ENCODE measurements at regions not wholly inside any gene's neighbourhood (a gene's known extent, or its start where the extent isn't known, plus 50 kb on each side); places are given as distances from the start of the nearest gene placed in this dataset.
A peak's percentile ranks its signal among the peaks of the same experiment; 100 is the strongest.

DNA sequence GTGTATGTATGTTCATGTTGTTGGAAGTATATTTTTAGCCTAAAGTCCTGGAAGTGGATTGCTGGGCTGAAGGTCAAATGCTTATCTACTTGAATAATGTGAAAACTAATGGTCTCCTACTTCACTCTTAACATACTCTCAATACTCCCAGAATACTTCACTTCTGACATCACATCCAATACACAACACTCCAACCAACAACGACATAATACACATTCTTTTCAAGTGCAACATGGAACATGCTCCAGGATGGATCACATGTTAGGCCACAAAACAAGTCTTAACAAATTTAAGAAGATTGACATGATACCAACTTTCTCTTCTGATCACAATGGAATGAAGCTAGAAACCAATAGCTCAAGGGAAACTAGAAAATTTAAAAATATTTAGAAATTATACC is 126.9 kb upstream of the ADCY1 start:
- H2AFZ ChIP-seq = no peak overlapping the region
- no peaks in the 10 kb centered on the region for H4K20me1 ChIP-seq (ENCODE audit: insufficient read depth, poor library complexity, severe bottlenecking)

DNA sequence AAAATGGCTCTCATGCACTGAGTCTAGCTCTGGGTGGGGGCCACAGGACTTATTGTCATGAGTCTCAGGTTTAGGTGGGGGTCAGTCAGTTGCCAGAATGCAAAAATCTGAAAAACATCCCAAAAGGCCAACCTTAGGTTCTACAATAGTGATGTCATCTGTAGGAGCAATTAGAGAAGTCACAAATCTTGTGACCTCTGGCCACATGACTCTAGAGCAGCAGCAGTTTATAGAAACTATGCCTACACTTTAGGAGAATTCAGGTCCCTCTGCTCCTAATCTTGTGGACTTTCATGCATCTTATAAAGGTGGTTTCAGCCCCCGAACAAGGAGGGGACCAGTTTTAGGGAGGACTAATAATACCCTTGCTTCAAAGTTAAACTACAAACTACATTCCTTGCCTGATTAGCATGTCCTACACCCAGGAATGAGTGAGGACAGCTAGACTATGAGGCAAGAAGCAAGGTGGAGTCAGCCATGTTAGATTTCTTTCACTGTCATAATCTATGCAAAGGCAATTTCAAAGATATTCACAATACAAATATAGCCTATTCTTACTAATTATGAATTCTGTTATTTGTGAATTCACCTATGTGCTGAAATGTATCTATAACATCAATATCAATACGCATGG is 123.5 kb upstream of the ADCY1 start:
- Histone ChIP-seq H3K79me2 (no peaks in the 10 kb centered on the region), H2AFZ (no peak overlapping the region), H3K36me3 (replicated peaks; ENCODE audit: insufficient read depth, low read depth) (no peaks in the 10 kb centered on the region), H4K20me1 (ENCODE audit: insufficient read depth, poor library complexity, severe bottlenecking) (no peaks in the 10 kb centered on the region), H3K9me3 (ENCODE audit: low read depth) (no peaks in the 10 kb centered on the region), H3K27ac (peak overlapping the region; percentile 20), H3K4me1 (ENCODE audit: insufficient read depth) (peaks cover 6% of the 10 kb centered on the region), H3K9me2 (replicated peaks; ENCODE audit: insufficient read depth) (no peaks in the 10 kb centered on the region), H3K4me3 (no peak overlapping the region), H3K4me2 (no peak overlapping the region), H3K27me3 (no peaks in the 10 kb centered on the region)
- 100% methylated on average over 2 of the region's 2 CpGs for WGBS (ENCODE audit: low lambda C conversion rate, missing lambda C conversion rate)
- TF ChIP-seq, protein P1, sequence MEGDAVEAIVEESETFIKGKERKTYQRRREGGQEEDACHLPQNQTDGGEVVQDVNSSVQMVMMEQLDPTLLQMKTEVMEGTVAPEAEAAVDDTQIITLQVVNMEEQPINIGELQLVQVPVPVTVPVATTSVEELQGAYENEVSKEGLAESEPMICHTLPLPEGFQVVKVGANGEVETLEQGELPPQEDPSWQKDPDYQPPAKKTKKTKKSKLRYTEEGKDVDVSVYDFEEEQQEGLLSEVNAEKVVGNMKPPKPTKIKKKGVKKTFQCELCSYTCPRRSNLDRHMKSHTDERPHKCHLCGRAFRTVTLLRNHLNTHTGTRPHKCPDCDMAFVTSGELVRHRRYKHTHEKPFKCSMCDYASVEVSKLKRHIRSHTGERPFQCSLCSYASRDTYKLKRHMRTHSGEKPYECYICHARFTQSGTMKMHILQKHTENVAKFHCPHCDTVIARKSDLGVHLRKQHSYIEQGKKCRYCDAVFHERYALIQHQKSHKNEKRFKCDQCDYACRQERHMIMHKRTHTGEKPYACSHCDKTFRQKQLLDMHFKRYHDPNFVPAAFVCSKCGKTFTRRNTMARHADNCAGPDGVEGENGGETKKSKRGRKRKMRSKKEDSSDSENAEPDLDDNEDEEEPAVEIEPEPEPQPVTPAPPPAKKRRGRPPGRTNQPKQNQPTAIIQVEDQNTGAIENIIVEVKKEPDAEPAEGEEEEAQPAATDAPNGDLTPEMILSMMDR (IDR thresholded peaks at IDR 0.05; ENCODE audit: poor library complexity) = no peak
- TF ChIP-seq EZH2phosphoT487 (IDR thresholded peaks at IDR 0.05; ENCODE audit: low read depth, severe bottlenecking, unreplicated experiment) (no peak), EZH2 (IDR thresholded peaks at IDR 0.05; ENCODE audit: borderline replicate concordance) (no peak)
- no peak for DNase-seq (ENCODE audit: low spot score)

More for the DNA sequence above, 126.9 kb upstream of the ADCY1 start:
- Histone ChIP-seq H3K27ac (no peak overlapping the region), H3K27me3 (no peaks in the 10 kb centered on the region), H3K9me3 (ENCODE audit: low read depth) (no peaks in the 10 kb centered on the region), H3K9me2 (replicated peaks; ENCODE audit: insufficient read depth) (no peaks in the 10 kb centered on the region), H3K4me1 (ENCODE audit: insufficient read depth) (no peaks in the 10 kb centered on the region), H3K4me3 (no peak overlapping the region), H3K36me3 (replicated peaks; ENCODE audit: insufficient read depth, low read depth) (no peaks in the 10 kb centered on the region), H3K79me2 (no peaks in the 10 kb centered on the region), H3K4me2 (no peak overlapping the region)
- DNase-seq (ENCODE audit: low spot score) = no peak
- 53% methylated on average over 1 of the region's 1 CpG for WGBS (ENCODE audit: low lambda C conversion rate, missing lambda C conversion rate)
- TF ChIP-seq, protein P1 (IDR thresholded peaks at IDR 0.05; ENCODE audit: poor library complexity) = no peak
- TF ChIP-seq EZH2 (IDR thresholded peaks at IDR 0.05; ENCODE audit: borderline replicate concordance) = no peak
- no peak for TF ChIP-seq EZH2phosphoT487 (IDR thresholded peaks at IDR 0.05; ENCODE audit: low read depth, severe bottlenecking, unreplicated experiment)

DNA sequence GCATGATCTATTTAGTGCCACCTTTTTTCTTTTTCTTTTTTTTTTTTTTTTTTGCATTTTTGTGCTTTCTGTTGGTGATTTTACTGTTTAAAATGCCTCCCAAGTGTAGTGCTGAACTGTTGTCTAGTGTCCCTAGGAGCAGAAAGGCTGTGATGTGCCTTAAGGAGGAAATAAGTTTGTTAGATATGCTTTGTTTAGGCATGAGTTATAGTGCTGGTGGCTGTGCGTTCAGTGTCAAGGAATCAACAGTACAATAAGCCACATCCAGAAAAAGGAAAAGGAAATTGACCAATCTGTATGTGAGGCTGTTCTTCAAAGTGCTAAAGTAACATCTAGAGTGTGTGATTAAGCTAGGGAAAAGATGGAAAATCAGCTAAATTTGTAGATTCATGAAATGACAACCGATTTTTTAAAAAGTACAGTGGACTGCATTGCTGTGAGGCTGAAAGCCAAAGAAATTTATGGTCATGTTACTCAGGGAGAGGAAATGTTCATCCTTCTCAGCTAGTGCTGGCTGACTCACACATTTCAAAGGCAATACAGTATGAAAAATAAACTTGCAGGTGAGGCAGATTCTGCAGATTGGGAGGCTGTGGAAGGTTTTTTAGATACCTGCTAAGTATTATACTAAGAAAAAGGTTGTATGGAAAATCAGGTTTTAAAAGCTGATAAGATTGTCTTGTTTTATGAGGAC is 122.7 kb upstream of the ADCY1 start:
- Histone ChIP-seq H3K79me2 (no peaks in the 10 kb centered on the region), H3K36me3 (replicated peaks; ENCODE audit: insufficient read depth, low read depth) (no peaks in the 10 kb centered on the region), H3K4me2 (no peak overlapping the region), H4K20me1 (ENCODE audit: insufficient read depth, poor library complexity, severe bottlenecking) (no peaks in the 10 kb centered on the region), H2AFZ (no peak overlapping the region), H3K9me3 (ENCODE audit: low read depth) (no peaks in the 10 kb centered on the region), H3K9me2 (replicated peaks; ENCODE audit: insufficient read depth) (no peaks in the 10 kb centered on the region), H3K27ac (peak overlapping the region; percentile 20), H3K4me1 (ENCODE audit: insufficient read depth) (peaks cover 6% of the 10 kb centered on the region), H3K4me3 (no peak overlapping the region), H3K27me3 (no peaks in the 10 kb centered on the region)
- 82% methylated on average over 2 of the region's 2 CpGs for WGBS (ENCODE audit: low lambda C conversion rate, missing lambda C conversion rate)
- no peak for TF ChIP-seq EZH2phosphoT487 (IDR thresholded peaks at IDR 0.05; ENCODE audit: low read depth, severe bottlenecking, unreplicated experiment)
- TF ChIP-seq EZH2 (IDR thresholded peaks at IDR 0.05; ENCODE audit: borderline replicate concordance) = no peak
- TF ChIP-seq, protein P1 (IDR thresholded peaks at IDR 0.05; ENCODE audit: poor library complexity) = no peak
- DNase-seq (ENCODE audit: low spot score) = no peak

Measured in hepatocyte (in vitro differentiated cells).